Activated CD4-positive, alpha-beta T cell treated with anti-CD3 and anti-CD28 coated beads, Interleukin-2, amount 10 ng/mL, durations not matched to agents 24 days and 14 days (primary cell): ENCODE measurements at regions not wholly inside any gene's neighbourhood (a gene's known extent, or its start where the extent isn't known, plus 50 kb on each side); places are given as distances from the start of the nearest gene placed in this dataset.

Source experiments
- DNase-seq: peaks from one replicate; pipeline ENCODE4 v3.0.0; 2022
- H3K27ac Mint-ChIP-seq: one replicate; pipeline ENCODE4 v1.8.0; 2022; ENCODE audit warnings: mild to moderate bottlenecking, mixed read lengths
- H3K27me3 Mint-ChIP-seq: one replicate; pipeline ENCODE4 v1.8.0; 2022; ENCODE audit warnings: mixed read lengths
- H3K36me3 Mint-ChIP-seq: one replicate; pipeline ENCODE4 v1.8.0; 2022; ENCODE audit warnings: low read depth, mild to moderate bottlenecking, mixed read lengths
- H3K4me1 Mint-ChIP-seq: one replicate; pipeline ENCODE4 v1.8.0; 2021; ENCODE audit warnings: mixed read lengths
- H3K4me3 Mint-ChIP-seq: one replicate; pipeline ENCODE4 v1.8.0; 2022; ENCODE audit warnings: mild to moderate bottlenecking, moderate library complexity, mixed read lengths
- H3K9me3 Mint-ChIP-seq: one replicate; pipeline ENCODE4 v1.8.0; 2021; ENCODE audit warnings: mixed read lengths
- intact Hi-C: fragments of 100-400 bp; cut with micrococcal nuclease; formaldehyde crosslinking; loops from one replicate; pipeline ENCODE4 v1.15.1; 2023

DNA sequence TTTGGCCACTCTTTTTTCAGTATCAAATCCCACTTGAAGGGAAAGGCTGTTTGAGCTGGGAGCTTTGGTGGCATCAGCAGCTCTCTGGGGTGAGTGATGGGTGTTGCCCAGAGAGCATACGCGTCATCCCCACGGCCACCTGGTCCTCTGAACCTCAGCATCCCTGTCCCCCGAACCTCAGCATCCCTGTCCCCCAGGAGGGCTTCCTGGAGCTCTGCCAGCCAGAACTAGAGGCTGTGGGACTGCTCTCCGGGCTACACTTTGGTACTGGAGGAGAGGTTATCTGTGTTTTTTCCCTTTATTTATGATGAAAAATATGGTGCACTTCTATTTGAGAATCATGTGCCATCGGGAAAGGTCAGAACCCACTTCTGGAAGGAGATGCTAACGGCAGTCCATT is 131.5 kb upstream of the RTL1 start:
- no peaks in the 10 kb centered on the region for H3K36me3 Mint-ChIP-seq
- intact Hi-C loops = no loop called here
- no peaks in the 10 kb centered on the region for H3K27me3 Mint-ChIP-seq
- no peaks in the 10 kb centered on the region for H3K4me1 Mint-ChIP-seq
- no peaks in the 10 kb centered on the region for H3K9me3 Mint-ChIP-seq
- DNase-seq = no peak
- no peak overlapping the region for H3K27ac Mint-ChIP-seq
- no peak overlapping the region for H3K4me3 Mint-ChIP-seq

DNA sequence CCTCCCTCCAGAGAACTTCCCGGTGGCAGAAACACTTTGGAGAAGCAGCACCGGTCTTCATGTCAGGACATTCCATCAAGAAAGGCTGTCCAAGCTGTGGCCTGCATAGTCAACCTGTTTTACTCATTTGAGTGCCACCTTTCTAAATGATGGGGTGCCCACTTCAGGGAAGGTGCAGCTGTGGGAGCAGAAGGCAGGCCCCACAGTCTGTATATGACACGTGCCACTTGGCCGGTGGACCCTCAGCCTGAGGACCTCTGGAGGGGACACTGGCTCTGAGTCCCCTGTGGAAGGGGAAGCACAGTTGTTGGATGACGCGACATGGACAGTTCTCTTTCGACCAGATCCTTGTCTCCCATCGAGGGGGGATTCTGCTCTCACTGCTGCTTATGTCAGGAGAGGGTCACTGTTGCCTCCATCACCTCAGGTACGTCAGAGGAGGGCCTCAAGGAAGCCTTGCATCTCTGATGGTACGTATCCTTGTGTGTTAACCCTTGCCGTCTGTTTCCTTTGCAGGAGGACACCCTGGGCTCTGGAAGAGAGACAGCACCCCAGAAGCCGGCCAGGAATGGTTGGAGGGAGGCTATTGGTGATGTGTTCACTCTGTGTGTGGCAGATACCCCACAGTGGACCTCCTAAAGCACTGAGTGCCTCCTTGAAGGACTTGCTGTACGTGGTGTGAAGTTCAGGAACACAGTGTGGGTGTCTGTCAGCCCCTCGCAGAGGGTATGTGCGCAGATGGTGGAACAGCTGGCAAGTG is 132.1 kb upstream of the RTL1 start:
- H3K4me3 Mint-ChIP-seq = no peak overlapping the region
- no peaks in the 10 kb centered on the region for H3K9me3 Mint-ChIP-seq
- DNase-seq = no peak
- no peak overlapping the region for H3K27ac Mint-ChIP-seq
- H3K36me3 Mint-ChIP-seq = no peaks in the 10 kb centered on the region
- no peaks in the 10 kb centered on the region for H3K27me3 Mint-ChIP-seq
- no peaks in the 10 kb centered on the region for H3K4me1 Mint-ChIP-seq
- intact Hi-C loops = no loop called here

DNA sequence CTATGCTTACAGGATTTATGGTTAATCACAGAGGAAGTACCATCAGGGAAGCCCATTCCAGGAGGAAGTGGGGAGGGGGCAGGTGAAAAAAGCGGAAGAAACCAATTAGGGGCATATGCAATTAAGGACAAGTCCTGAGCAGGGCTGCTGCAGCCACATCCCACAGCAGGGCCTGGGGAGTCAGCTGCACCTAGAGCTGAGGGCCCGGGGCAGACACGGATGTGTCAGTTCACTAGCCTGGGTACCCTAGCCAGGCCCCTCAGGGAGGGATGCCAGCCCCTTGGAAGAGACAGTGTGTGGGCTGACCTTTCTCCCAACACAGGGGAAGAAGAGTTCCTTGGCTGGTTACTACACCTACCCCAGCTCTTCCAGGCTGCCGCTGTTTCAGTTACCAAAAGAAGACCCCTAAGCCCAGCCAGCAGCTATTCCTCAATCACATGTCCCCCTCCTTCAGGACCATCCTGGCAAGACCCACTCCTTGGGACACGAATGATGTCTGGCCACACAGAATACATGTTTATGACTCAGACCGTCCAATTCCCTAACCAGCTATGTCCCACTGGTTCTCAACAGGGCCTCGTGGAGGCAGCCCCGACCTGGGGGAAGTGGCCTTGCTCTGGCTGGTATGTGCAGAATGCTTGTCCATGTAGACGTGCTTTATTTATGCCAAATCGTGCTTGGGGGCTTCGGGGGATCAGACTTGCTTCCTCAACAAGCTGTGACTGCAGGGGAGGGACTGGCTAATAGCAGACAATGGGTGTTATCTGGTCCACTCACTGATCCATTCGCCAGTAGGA is 133.7 kb upstream of the RTL1 start:
- intact Hi-C loops = no loop called here
- Mint-ChIP-seq H3K36me3 (no peaks in the 10 kb centered on the region), H3K4me1 (no peaks in the 10 kb centered on the region), H3K27me3 (no peaks in the 10 kb centered on the region), H3K9me3 (no peaks in the 10 kb centered on the region), H3K4me3 (no peak overlapping the region), H3K27ac (no peak overlapping the region)
- DNase-seq = no peak

DNA sequence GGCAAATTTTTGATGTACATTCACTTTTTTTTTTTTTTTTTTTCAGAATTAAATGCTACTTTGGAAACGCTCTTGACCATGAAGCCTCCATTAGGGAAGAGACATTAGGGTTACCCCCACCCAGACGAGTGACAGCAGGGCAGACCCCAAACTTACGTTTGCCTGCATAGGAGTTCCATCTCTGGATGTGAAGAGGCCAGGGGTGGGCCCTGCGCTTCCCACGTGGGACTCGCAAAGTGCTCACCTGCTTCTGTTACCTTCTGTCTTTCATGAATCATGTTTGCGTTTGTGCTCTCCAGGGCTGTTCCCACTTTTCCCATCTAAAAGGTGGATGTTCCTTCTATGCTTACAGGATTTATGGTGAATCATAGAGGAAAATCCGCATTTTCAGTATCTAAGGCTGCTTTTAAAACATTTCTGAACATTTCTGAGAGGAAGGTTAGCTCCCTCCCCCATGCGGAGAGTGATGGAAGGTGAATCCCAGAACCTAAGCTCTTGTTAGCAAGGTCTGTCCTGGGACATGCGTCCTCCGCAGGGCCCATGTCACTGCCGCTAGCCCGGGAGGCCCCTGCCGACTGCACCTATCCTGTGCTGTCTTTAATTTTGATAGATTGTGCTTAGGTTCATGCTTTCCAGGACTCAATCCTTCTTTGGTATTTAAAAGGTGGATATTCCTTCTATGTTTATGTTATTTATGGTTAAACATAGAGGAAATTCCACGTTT is 135.7 kb upstream of the RTL1 start:
- intact Hi-C loops = no loop called here
- H3K4me3 Mint-ChIP-seq = no peak overlapping the region
- no peak for DNase-seq
- H3K27me3 Mint-ChIP-seq = no peaks in the 10 kb centered on the region
- H3K27ac Mint-ChIP-seq = no peak overlapping the region
- H3K9me3 Mint-ChIP-seq = no peaks in the 10 kb centered on the region
- no peaks in the 10 kb centered on the region for H3K4me1 Mint-ChIP-seq
- no peaks in the 10 kb centered on the region for H3K36me3 Mint-ChIP-seq

DNA sequence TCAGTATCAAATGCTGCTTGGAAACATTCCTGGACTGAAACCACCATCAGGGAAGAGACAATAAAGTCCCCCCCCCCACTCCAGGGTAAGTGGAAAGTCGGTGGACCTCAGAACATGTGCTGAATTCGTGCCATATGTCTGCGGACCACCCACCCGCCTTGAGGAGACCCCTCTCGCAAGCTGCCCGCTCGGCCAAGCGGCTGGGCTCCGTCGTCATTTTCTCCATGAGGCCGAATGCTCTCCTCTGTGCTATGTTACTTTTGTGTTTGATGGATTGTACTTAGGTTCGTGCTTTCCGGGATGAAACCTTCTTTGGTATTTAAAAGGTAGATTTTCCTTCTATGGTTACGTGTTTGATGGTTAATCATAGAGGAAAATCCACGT is 136.2 kb upstream of the RTL1 start:
- Mint-ChIP-seq H3K36me3 (no peaks in the 10 kb centered on the region), H3K27ac (no peak overlapping the region), H3K4me3 (no peak overlapping the region), H3K4me1 (no peaks in the 10 kb centered on the region), H3K9me3 (no peaks in the 10 kb centered on the region), H3K27me3 (no peaks in the 10 kb centered on the region)
- intact Hi-C loops = no loop called here
- DNase-seq = no peak

DNA sequence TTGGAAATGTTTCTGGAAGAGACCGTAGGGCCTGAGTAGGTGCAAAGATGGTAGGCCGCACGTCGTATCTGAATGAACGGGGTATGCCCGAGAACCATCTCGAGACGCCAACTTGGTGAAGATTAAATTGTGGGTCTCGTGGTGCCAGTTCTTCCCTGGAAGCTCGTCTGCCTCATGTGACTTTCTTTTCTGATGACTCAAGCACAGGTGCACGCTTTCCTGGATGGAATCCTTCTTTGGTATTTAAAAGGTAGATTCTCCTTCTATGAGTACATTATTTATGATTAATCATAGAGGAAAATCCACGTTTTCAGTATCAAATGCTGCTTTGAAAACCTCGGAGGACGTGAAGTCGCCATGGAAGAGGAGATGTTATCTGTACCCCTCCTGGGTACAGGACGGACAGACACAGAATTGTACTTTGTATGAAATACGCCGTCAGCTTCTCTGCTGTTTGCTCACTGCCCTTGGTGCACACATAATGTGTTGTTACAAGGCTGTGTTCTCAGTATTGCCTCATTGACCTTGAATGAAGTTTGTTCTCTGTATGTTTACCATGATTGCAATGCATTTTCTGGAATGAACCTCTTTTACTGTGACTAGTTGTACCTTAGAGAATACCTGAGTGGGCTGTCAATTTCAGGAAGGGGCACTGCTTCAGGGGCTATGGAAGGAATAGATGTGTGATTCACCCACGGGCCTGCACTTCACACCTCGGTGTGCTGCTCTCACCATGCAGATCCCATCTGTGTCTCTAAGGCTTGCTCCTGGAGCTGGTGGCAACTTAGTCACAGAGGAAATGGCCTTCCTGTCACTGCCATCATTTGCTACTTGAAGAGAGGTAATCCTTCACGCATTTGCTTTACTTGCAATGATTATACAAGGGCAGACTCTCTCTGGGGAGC is 137.3 kb upstream of the RTL1 start:
- H3K36me3 Mint-ChIP-seq = no peaks in the 10 kb centered on the region
- no peak overlapping the region for H3K27ac Mint-ChIP-seq
- H3K27me3 Mint-ChIP-seq = no peaks in the 10 kb centered on the region
- intact Hi-C loops = no loop called here
- H3K4me1 Mint-ChIP-seq = no peaks in the 10 kb centered on the region
- DNase-seq = no peak
- no peaks in the 10 kb centered on the region for H3K9me3 Mint-ChIP-seq
- no peak overlapping the region for H3K4me3 Mint-ChIP-seq

DNA sequence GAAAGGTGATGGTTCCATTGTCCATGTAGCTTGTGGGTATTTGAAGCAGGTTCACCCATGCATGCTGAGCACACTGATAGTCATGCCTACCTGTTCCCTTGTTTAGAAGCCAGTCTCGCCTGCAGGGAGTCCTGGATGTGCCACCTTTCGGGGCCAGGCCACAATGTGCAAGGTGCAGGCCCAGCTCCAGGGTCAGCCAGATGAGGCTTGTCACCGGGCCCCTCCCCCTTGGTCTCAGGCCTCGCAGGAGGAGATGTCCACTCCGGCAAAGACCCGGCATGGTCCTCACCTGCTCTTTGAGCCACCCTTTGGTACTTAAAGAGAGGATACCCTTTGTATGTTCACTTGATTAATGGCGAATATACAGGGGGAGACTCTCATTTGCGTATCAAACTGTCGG is 140.4 kb upstream of the RTL1 start:
- Mint-ChIP-seq H3K4me3 (no peak overlapping the region), H3K36me3 (no peaks in the 10 kb centered on the region), H3K27me3 (no peaks in the 10 kb centered on the region), H3K9me3 (no peaks in the 10 kb centered on the region), H3K4me1 (no peaks in the 10 kb centered on the region), H3K27ac (no peak overlapping the region)
- intact Hi-C loops = no loop called here
- DNase-seq = no peak

DNA sequence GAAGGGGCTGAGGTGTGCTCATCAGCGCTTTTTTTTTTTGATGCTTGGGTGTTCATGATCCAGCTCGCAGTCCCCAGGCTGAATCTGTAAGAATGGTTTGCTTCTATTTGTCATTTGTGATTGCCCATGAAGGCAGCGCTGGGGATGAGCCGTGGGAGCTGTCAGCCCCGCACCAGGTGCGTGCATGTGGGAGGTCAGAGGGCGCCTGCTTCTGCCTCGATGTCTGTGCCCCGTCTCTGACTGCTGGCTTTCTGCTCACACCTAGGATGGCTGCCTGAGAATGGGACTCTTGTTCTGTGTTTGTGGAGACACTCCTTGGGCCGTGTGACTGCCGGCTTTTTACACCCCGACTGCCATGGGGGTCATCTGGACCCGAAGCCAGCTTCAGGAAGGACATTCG is 141.2 kb upstream of the RTL1 start:
- H3K27ac Mint-ChIP-seq = no peak overlapping the region
- intact Hi-C loops = no loop called here
- DNase-seq = no peak

DNA sequence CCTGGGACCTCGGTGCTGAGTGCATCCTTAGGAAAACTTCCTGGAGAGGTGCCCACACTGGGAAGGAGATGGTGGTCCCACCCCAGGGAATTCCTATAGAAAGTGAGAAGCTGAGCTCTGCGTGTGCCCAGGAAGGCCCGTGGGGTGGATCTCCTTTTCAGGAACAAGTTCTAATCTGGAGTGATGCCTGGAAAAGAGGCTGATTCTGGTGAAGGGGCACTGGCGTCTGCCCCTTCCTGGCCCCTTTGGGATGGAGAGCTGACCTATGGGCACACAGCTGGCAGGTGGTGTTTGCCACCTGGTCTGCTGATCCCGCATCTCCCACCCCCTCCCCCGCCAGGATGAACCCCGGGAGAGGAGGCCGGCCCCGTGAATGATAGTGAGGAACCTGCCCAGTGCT is 142.0 kb upstream of the RTL1 start:
- no peaks in the 10 kb centered on the region for H3K9me3 Mint-ChIP-seq
- no peaks in the 10 kb centered on the region for H3K36me3 Mint-ChIP-seq
- intact Hi-C loops = no loop called here
- no peaks in the 10 kb centered on the region for H3K27me3 Mint-ChIP-seq
- DNase-seq = no peak
- H3K27ac Mint-ChIP-seq = no peak overlapping the region
- H3K4me3 Mint-ChIP-seq = no peak overlapping the region
- no peaks in the 10 kb centered on the region for H3K4me1 Mint-ChIP-seq

More for the DNA sequence above, 141.2 kb upstream of the RTL1 start:
- no peaks in the 10 kb centered on the region for H3K36me3 Mint-ChIP-seq
- no peaks in the 10 kb centered on the region for H3K9me3 Mint-ChIP-seq
- no peaks in the 10 kb centered on the region for H3K27me3 Mint-ChIP-seq
- H3K4me1 Mint-ChIP-seq = no peaks in the 10 kb centered on the region
- H3K4me3 Mint-ChIP-seq = no peak overlapping the region

DNA sequence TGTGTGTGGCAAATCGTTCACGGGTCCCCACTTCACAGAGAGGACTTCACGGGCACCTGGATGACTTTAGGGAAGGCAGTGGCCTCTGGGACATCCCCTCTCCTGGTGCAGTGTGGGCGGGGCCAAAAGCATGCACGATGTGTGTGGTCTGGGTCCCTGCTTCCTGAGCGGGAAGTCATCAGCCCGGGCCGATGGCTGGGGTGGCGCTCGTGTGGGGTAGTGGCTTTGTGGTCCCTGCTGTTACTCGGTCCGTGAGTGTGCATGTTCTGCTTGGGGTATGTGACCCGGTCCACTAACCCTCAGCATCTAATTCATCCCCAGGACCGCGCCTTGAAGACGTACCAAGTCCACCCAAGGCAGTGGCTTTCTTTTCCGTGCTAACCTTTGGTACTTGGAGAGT is 142.5 kb upstream of the RTL1 start:
- no peaks in the 10 kb centered on the region for H3K9me3 Mint-ChIP-seq
- DNase-seq = no peak
- H3K27me3 Mint-ChIP-seq = no peaks in the 10 kb centered on the region
- intact Hi-C loops = no loop called here
- H3K4me3 Mint-ChIP-seq = no peak overlapping the region
- H3K36me3 Mint-ChIP-seq = no peaks in the 10 kb centered on the region
- no peak overlapping the region for H3K27ac Mint-ChIP-seq
- H3K4me1 Mint-ChIP-seq = no peaks in the 10 kb centered on the region

DNA sequence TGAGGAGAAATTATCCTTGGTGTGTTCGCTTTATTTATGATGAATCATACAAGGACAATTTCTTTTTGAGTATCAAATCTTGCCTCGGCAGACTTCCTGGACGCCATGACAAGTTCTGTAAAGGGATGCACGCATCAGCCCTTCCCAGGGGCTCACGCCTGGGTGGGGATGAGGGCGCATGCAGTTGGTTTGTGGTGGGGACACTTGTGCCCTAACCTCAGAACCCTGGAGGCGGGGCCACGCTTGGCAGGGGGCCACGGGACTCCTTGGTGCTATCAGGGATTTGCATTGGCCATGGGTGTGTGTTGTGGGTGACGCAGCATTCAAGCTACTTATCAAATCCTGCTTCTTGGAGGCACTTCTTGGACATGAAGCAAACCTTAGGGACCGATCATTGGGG is 143.8 kb upstream of the RTL1 start:
- DNase-seq = no peak
- H3K4me3 Mint-ChIP-seq = no peak overlapping the region
- no peaks in the 10 kb centered on the region for H3K4me1 Mint-ChIP-seq
- H3K36me3 Mint-ChIP-seq = no peaks in the 10 kb centered on the region
- H3K27me3 Mint-ChIP-seq = no peaks in the 10 kb centered on the region
- no peaks in the 10 kb centered on the region for H3K9me3 Mint-ChIP-seq
- H3K27ac Mint-ChIP-seq = no peak overlapping the region
- intact Hi-C loops = no loop called here

DNA sequence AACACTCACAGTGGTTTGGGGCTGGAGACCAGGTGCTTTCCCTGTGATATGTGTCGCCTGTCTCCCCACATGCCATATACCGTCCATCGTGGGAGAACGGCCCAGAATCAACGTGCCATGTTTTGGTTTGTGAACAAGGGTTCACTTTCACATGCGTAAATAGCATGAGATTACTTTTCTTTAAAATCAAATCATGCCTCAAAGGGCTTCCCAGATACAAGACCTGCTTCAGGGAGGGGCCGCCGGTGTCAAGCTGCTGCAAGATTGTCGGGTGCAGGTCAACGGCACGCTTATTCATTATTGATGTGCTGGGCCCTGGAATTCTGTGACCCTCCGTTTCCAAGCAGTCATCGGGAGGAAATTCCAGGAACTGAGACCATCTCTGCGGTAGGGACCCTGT is 145.2 kb upstream of the RTL1 start:
- Mint-ChIP-seq H3K27ac (no peak overlapping the region), H3K27me3 (no peaks in the 10 kb centered on the region), H3K4me1 (no peaks in the 10 kb centered on the region), H3K9me3 (no peaks in the 10 kb centered on the region), H3K4me3 (no peak overlapping the region), H3K36me3 (no peaks in the 10 kb centered on the region)
- DNase-seq = no peak
- intact Hi-C loops = no loop called here

DNA sequence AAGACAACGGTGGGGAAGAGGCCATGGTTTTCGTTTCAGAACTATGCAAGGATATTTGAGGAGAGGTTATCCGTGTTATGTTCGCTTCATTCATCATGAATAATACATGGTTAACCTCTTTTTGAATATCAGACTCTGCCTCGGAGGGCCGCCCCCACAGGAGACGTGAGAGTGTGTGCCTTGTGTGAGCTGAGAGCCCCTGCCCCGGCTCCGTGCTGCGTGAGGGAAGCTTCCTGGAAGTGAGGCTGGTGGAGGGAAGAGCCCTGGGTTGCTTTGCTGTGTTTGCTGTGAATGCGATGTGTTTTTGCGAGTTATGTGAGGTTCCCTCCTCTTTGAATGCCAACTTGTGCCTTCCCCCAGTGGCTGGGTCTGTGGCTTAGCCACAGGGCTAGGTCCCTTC is 146.0 kb upstream of the RTL1 start:
- Mint-ChIP-seq H3K27me3 (no peaks in the 10 kb centered on the region), H3K9me3 (no peaks in the 10 kb centered on the region), H3K4me3 (no peak overlapping the region), H3K36me3 (no peaks in the 10 kb centered on the region), H3K27ac (no peak overlapping the region), H3K4me1 (no peaks in the 10 kb centered on the region)
- intact Hi-C loops = no loop called here
- no peak for DNase-seq
